ENCODE measurements at regions not wholly inside any gene's neighbourhood (a gene's known extent, or its start where the extent isn't known, plus 50 kb on each side); places are given as distances from the start of the nearest gene placed in this dataset.

DNA sequence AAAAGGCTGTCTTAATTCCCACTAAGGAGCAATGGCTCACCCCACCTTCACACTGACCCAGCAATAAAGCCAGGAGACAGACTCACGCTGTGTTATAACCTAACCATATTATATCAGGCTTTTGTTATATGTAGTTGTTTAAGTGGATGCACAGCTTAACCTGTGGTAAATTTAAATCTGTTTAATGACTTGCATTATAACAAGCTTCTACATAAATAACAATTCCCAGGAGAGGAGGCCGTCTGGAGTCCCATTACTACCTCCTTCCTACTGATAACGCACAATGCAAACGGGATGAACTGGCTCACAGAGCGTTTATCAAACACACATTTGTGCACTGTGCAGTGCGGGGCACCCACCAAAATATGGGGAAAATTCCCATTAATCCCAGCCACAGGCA is 102.1 kb upstream of the MGMT start:
- no peaks in the 10 kb centered on the region for H3K9me2 ChIP-seq (ENCODE audit: insufficient read depth)
- no peak for TF ChIP-seq CEBPB (IDR thresholded peaks at IDR 0.05; ENCODE audit: low read depth)
- no peak for TF ChIP-seq EGR1 (IDR thresholded peaks at IDR 0.05; ENCODE audit: low read depth)
- TF ChIP-seq RAD21 (IDR thresholded peaks at IDR 0.05; ENCODE audit: low read depth) = no peak
- TF ChIP-seq, protein P1, sequence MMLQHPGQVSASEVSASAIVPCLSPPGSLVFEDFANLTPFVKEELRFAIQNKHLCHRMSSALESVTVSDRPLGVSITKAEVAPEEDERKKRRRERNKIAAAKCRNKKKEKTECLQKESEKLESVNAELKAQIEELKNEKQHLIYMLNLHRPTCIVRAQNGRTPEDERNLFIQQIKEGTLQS (IDR thresholded peaks at IDR 0.05) = no peak
- TF ChIP-seq ZNF274 (IDR thresholded peaks at IDR 0.05; ENCODE audit: low read depth, low read length) = no peak
- TF ChIP-seq CBX3 (IDR thresholded peaks at IDR 0.05; ENCODE audit: low read depth) = no peak
- no peak for TF ChIP-seq POLR2A (IDR thresholded peaks at IDR 0.05; ENCODE audit: borderline replicate concordance, extremely low read depth, insufficient read depth, insufficient read length)
- TF ChIP-seq SIN3A (IDR thresholded peaks at IDR 0.05; ENCODE audit: low read depth) = no peak
- TF ChIP-seq TCF7L2 (IDR thresholded peaks at IDR 0.05; ENCODE audit: borderline replicate concordance, extremely low read depth, insufficient read depth, insufficient read length) = no peak
- TF ChIP-seq YY1 (IDR thresholded peaks at IDR 0.05; ENCODE audit: extremely low read depth, insufficient replicate concordance, low read depth, low read length) = no peak
- no peak for TF ChIP-seq SP1 (IDR thresholded peaks at IDR 0.05; ENCODE audit: low read depth)
- no peak for TF ChIP-seq EZH2 (IDR thresholded peaks at IDR 0.05)
- TF ChIP-seq ZFX (IDR thresholded peaks at IDR 0.05) = no peak
- no peak for TF ChIP-seq MAX (IDR thresholded peaks at IDR 0.05)
- TF ChIP-seq, protein P2, sequence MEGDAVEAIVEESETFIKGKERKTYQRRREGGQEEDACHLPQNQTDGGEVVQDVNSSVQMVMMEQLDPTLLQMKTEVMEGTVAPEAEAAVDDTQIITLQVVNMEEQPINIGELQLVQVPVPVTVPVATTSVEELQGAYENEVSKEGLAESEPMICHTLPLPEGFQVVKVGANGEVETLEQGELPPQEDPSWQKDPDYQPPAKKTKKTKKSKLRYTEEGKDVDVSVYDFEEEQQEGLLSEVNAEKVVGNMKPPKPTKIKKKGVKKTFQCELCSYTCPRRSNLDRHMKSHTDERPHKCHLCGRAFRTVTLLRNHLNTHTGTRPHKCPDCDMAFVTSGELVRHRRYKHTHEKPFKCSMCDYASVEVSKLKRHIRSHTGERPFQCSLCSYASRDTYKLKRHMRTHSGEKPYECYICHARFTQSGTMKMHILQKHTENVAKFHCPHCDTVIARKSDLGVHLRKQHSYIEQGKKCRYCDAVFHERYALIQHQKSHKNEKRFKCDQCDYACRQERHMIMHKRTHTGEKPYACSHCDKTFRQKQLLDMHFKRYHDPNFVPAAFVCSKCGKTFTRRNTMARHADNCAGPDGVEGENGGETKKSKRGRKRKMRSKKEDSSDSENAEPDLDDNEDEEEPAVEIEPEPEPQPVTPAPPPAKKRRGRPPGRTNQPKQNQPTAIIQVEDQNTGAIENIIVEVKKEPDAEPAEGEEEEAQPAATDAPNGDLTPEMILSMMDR (IDR thresholded peaks at IDR 0.05 in 2 of 3, conservative IDR thresholded peaks at IDR 0.05 in 1 of 3; ENCODE audit: borderline replicate concordance in 1 of 3, insufficient read depth in 1 of 3, low read depth in 2 of 3, low read length in 2 of 3) = no peak
- TF ChIP-seq, protein P3, sequence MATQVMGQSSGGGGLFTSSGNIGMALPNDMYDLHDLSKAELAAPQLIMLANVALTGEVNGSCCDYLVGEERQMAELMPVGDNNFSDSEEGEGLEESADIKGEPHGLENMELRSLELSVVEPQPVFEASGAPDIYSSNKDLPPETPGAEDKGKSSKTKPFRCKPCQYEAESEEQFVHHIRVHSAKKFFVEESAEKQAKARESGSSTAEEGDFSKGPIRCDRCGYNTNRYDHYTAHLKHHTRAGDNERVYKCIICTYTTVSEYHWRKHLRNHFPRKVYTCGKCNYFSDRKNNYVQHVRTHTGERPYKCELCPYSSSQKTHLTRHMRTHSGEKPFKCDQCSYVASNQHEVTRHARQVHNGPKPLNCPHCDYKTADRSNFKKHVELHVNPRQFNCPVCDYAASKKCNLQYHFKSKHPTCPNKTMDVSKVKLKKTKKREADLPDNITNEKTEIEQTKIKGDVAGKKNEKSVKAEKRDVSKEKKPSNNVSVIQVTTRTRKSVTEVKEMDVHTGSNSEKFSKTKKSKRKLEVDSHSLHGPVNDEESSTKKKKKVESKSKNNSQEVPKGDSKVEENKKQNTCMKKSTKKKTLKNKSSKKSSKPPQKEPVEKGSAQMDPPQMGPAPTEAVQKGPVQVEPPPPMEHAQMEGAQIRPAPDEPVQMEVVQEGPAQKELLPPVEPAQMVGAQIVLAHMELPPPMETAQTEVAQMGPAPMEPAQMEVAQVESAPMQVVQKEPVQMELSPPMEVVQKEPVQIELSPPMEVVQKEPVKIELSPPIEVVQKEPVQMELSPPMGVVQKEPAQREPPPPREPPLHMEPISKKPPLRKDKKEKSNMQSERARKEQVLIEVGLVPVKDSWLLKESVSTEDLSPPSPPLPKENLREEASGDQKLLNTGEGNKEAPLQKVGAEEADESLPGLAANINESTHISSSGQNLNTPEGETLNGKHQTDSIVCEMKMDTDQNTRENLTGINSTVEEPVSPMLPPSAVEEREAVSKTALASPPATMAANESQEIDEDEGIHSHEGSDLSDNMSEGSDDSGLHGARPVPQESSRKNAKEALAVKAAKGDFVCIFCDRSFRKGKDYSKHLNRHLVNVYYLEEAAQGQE (IDR thresholded peaks at IDR 0.05; ENCODE audit: low read depth) = no peak
- TF ChIP-seq ELF1 (IDR thresholded peaks at IDR 0.05; ENCODE audit: borderline replicate concordance, low read depth) = no peak
- no peak for TF ChIP-seq ZBTB33 (IDR thresholded peaks at IDR 0.05; ENCODE audit: extremely low read depth, insufficient replicate concordance, low read length)
- no peak for TF ChIP-seq SRF (IDR thresholded peaks at IDR 0.05; ENCODE audit: low read depth)
- H3K4me1 ChIP-seq (ENCODE audit: control insufficient read depth in 1 of 2, insufficient read depth in 2 of 2, low read length in 2 of 2) = no peaks in the 10 kb centered on the region
- ChIA-PET CTCF (no interaction called here), RAD21 (ENCODE audit: low non-redundant PET in 1 of 2, low total read pairs in 2 of 2, uncharacterized antibody in 2 of 2, unreplicated experiment in 2 of 2) (no interaction called here), POLR2A (no interaction called here)
- H3K9me3 ChIP-seq (ENCODE audit: control insufficient read depth in 1 of 2, insufficient read depth in 1 of 2, low read depth in 1 of 2, low read length in 2 of 2) = peaks cover 3 to 10% of the 10 kb centered on the region in 2 experiments; a peak in 2 of 4 replicates
- H3K9ac ChIP-seq (ENCODE audit: low read length) = no peak overlapping the region
- no peak overlapping the region for H2AFZ ChIP-seq (ENCODE audit: low read depth, low read length, poor library complexity, severe bottlenecking)
- H3K27me3 ChIP-seq (ENCODE audit: insufficient read depth, low read length) = no peaks in the 10 kb centered on the region
- intact Hi-C loops (cut with micrococcal nuclease) = no loop called here
- no peaks in the 10 kb centered on the region for H3K79me2 ChIP-seq (ENCODE audit: insufficient read depth, low read length)
- no TSS peak for BruUV-seq (replicated peaks)
- DNase-seq (ENCODE audit: low read depth, low spot score) = no peak
- H3K4me2 ChIP-seq (ENCODE audit: low read length) = no peak overlapping the region
- H4K20me1 ChIP-seq (ENCODE audit: insufficient read depth) = no peaks in the 10 kb centered on the region
- ATAC-seq = no peak
- no peaks in the 10 kb centered on the region for H3K36me3 ChIP-seq (ENCODE audit: control insufficient read depth in 1 of 2, insufficient read depth in 2 of 2, low read length in 2 of 2)
- H3K27ac ChIP-seq (ENCODE audit: low read depth, low read length) = no peak overlapping the region
- no peak overlapping the region for H3K4me3 ChIP-seq (replicated peaks in 1 of 2; ENCODE audit: low read depth in 1 of 2, low read length in 2 of 2)
